GM19324 (cell line): ENCODE measurements at regions not wholly inside any gene's neighbourhood (a gene's known extent, or its start where the extent isn't known, plus 50 kb on each side); places are given as distances from the start of the nearest gene placed in this dataset.
"Not testable (repeated sequence)": the region's sequence is repeated elsewhere in the genome, so short reads cannot be mapped to it uniquely, and the experiment has no call there.

Experiments
- ATAC-seq: cut with Tn5 transposase; IDR thresholded peaks from one replicate; pipeline ENCODE4 v1.9.1; 2021; ENCODE audit warnings: mild to moderate bottlenecking, moderate library complexity; ENCODE audit not compliant: unreplicated experiment, low FRiP score

- no peak for ATAC-seq
Measured at GRCh38 chr5:82721087-82721410, 356.1 kb downstream of the TMEM167A start.

- ATAC-seq: no peak
Measured at GRCh38 chr5:82720213-82721086, 356.7 kb downstream of the TMEM167A start.

- ATAC-seq: no peak
Measured at GRCh38 chr5:82719368-82719767, 357.8 kb downstream of the TMEM167A start.

- ATAC-seq: no peak
Measured at GRCh38 chr5:82717738-82718137, 359.5 kb downstream of the TMEM167A start.

GRCh38 chr5:82714732-82715131 lies 362.5 kb downstream of the TMEM167A start:
- ATAC-seq: not testable (repeated sequence)

GRCh38 chr5:82713811-82714210 lies 363.4 kb downstream of the TMEM167A start:
- no peak for ATAC-seq

- no peak for ATAC-seq
Measured at GRCh38 chr5:82707741-82708140, 369.5 kb downstream of the TMEM167A start.

GRCh38 chr5:82704381-82704780 lies 372.8 kb downstream of the TMEM167A start:
- no peak for ATAC-seq

- ATAC-seq: no peak
Measured at GRCh38 chr5:82702046-82702445, 375.1 kb downstream of the TMEM167A start.

GRCh38 chr5:82699737-82700136 lies 377.5 kb downstream of the TMEM167A start:
- no peak for ATAC-seq

GRCh38 chr5:82698026-82698425 lies 379.2 kb downstream of the TMEM167A start:
- no peak for ATAC-seq

- ATAC-seq: no peak
Measured at GRCh38 chr5:82694711-82695285, 382.4 kb downstream of the TMEM167A start.

GRCh38 chr5:82692826-82693225 lies 384.4 kb downstream of the TMEM167A start:
- ATAC-seq: no peak

GRCh38 chr5:82684659-82685058 lies 392.5 kb downstream of the TMEM167A start:
- no peak for ATAC-seq

GRCh38 chr5:82684165-82684564 lies 393.0 kb downstream of the TMEM167A start:
- ATAC-seq: no peak

- no peak for ATAC-seq
Measured at GRCh38 chr5:82679660-82680059, 397.5 kb downstream of the TMEM167A start.

GRCh38 chr5:82676661-82677060 lies 398.5 kb upstream of the RPS23 start:
- no peak for ATAC-seq

- ATAC-seq: no peak
Measured at GRCh38 chr5:82674671-82675070, 396.5 kb upstream of the RPS23 start.

- no peak for ATAC-seq
Measured at GRCh38 chr5:82673057-82673809, 395.1 kb upstream of the RPS23 start.

GRCh38 chr5:82670692-82671091 lies 392.5 kb upstream of the RPS23 start:
- no peak for ATAC-seq

GRCh38 chr5:82669720-82670119 lies 391.6 kb upstream of the RPS23 start:
- no peak for ATAC-seq
